ENCODE measurements at regions not wholly inside any gene's neighbourhood (a gene's known extent, or its start where the extent isn't known, plus 50 kb on each side); places are given as distances from the start of the nearest gene placed in this dataset.

- Histone ChIP-seq H3K4me3 (no peak overlapping the region), H3K36me3 (no peaks in the 10 kb centered on the region), H3K4me1 (no peaks in the 10 kb centered on the region), H3K9me3 (no peaks in the 10 kb centered on the region), H3K27me3 (ENCODE audit: low read depth) (peaks cover 2% of the 10 kb centered on the region), H3K27ac (no peak overlapping the region)
- ATAC-seq (no peak), DNase-seq (no peak)
- intact Hi-C loops (cut with DNase I), result no loop called here
- TF ChIP-seq CTCF (IDR thresholded peaks at IDR 0.05), result no peak
These were observed 50.3 kb upstream of the STX16 start for GRCh38 chr20:58600756-58601155.

DNA sequence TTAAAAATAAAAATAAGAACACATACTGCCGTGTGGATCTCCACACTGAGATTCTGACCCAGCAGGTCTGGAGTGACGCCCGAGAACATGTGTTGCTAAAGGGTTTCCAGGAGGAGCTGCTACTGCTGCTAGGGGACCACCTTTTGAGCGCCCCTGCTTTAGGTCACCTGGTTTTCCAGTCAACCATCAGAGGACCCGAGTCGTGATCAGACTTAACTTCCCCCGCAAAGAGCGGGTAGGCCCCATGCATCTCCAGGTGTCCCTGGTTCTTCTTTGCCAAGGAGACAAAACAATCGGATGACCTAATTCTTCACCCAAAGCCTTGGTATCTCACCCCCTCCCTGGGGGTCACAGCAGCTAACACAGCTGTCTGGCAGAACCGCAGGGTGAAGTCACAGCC, 51.1 kb upstream of the STX16 start:
- TF ChIP-seq CTCF (IDR thresholded peaks at IDR 0.05), result no peak
- intact Hi-C loops (cut with DNase I), result no loop called here
- Histone ChIP-seq H3K36me3 (no peaks in the 10 kb centered on the region), H3K4me1 (no peaks in the 10 kb centered on the region), H3K9me3 (no peaks in the 10 kb centered on the region), H3K27ac (no peak overlapping the region), H3K4me3 (no peak overlapping the region), H3K27me3 (ENCODE audit: low read depth) (no peaks in the 10 kb centered on the region)
- DNase-seq (no peak), ATAC-seq (no peak)

DNA sequence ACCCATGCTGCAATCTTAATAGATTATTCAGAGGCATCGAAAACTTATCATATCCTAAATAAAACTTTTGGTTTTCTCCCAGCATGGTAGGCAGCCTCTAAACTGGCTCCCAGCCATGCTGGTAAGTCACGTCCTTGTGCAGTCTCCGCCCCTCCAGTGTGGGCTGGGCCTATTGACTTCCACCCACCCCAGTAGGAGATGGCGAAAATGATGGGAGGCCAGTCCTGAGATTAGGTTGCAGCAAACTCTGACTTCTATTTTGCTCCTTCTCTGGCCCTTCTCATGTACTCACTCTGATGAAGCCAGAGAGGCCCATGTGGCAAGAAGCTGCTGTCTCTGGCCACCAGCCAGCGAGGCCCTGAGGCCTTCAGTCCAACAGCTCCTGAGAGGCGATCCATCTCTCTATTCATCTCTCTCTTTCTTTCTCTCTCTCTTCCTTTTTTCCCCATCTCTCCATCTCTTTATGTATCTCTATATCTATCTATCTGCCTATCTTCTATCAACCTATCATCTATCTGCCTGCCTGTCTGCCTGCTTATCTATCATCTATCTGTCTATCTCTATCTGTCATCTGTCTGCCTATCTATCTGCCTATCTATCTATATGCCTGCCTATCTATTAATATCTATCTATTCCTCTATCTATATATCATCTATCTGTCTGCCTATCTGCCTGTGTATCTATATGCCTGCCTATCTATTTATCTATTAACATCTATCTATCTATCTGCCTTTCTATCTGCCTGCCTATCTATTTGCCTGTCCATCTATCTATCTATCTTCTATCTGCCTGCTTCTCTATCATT, 52.7 kb upstream of the STX16 start:
- H3K27me3 ChIP-seq (ENCODE audit: low read depth), result no peaks in the 10 kb centered on the region
- intact Hi-C loops (cut with DNase I), result no loop called here
- no peak for TF ChIP-seq CTCF (IDR thresholded peaks at IDR 0.05)
- H3K4me3 ChIP-seq, result no peak overlapping the region
- H3K9me3 ChIP-seq, result no peaks in the 10 kb centered on the region
- no peak for DNase-seq
- H3K27ac ChIP-seq, result no peak overlapping the region
- H3K36me3 ChIP-seq, result no peaks in the 10 kb centered on the region
- ATAC-seq, result peak in 1 of 2 donors; percentile 23
- H3K4me1 ChIP-seq, result no peaks in the 10 kb centered on the region

DNA sequence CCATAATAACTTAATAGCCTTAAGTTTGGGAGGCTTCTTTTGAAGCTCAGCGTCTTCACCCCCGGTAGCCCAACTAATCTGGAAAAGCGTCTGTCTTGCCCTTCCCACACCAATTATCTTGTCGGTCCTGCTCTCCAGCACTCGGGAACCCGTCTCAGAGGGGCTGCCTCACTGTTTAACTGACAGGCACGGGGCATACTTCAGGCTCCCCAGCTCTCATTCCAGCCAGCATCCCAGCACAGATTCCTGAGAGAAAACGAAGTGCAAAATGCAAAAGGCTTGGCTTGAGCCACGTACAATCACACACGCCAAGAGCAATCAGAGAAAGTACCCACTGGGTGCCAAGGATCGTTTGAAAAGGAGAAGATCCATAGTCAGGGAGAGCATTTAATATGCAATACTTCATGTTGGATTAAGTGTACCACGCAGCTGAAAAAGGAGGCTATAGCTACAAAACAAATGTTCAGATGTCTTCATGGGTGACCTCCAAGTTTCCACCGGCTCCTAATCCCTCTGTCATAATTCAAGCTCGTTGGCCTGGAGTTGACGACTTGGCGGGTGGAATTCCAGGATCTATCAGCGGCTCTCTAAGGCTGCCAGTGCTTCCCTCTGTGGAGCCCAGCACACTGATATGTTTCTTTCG, 53.7 kb upstream of the STX16 start:
- Histone ChIP-seq H3K36me3 (no peaks in the 10 kb centered on the region), H3K4me3 (no peak overlapping the region), H3K4me1 (no peaks in the 10 kb centered on the region), H3K9me3 (no peaks in the 10 kb centered on the region), H3K27me3 (ENCODE audit: low read depth) (no peaks in the 10 kb centered on the region), H3K27ac (peak overlapping the region; percentile 24)
- DNase-seq (no peak), ATAC-seq (no peak)
- intact Hi-C loops (cut with DNase I), result no loop called here
- no peak for TF ChIP-seq CTCF (IDR thresholded peaks at IDR 0.05)

DNA sequence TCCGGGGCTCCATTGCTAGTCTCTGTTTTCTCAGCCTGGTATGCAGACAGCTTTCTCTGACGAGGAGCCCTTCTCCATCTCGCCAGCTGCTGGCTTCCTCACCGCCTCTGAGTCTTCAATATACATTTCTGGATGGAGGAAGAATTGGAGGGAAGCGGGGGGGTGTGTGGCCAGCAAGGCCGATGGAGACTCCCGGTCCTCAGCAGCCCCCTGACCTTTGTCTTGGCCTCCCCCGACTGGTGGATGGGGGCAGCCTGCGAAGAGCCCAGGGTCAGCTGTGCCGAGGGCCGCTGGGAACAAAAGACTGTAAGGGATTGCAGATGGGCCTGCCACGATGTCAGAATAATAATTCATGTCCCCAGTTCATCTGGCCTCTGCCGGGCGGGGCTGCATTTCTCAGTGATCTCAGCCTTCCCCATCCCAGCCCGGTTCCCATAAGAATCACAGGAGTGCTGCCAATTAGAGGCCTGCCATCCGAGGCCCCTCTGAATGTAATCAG, 54.3 kb upstream of the STX16 start:
- H3K4me3 ChIP-seq, result no peak overlapping the region
- intact Hi-C loops (cut with DNase I), result no loop called here
- no peaks in the 10 kb centered on the region for H3K36me3 ChIP-seq
- no peak for ATAC-seq
- H3K9me3 ChIP-seq, result no peaks in the 10 kb centered on the region
- H3K4me1 ChIP-seq, result no peaks in the 10 kb centered on the region
- H3K27me3 ChIP-seq (ENCODE audit: low read depth), result no peaks in the 10 kb centered on the region
- TF ChIP-seq CTCF (IDR thresholded peaks at IDR 0.05), result no peak
- H3K27ac ChIP-seq, result peak overlapping the region; percentile 24
- DNase-seq, result no peak
